HepG2 (cell line): ENCODE measurements at regions not wholly inside any gene's neighbourhood (a gene's known extent, or its start where the extent isn't known, plus 50 kb on each side); places are given as distances from the start of the nearest gene placed in this dataset.

ENCODE experiments used
- ATAC-seq: fragments of 200-7000 bp; cut with Tn5 transposase; 3 replicates; pipeline ENCODE4 v1.9.1; 2020; ENCODE audit warnings: mild to moderate bottlenecking, moderate library complexity
- BruUV-seq: library from RNA; stranded (reverse); fragments of 400-500 nt; replicated peaks from 2 replicates; lab custom pipeline; 2021; lab: Mats Ljungman, UMichigan
- CTCF ChIA-PET: fragments of 300-600 bp; formaldehyde crosslinking; extraction: SDS; loops from one replicate; lab custom pipeline; 2021; ENCODE audit warnings: low total read pairs, inconsistent platforms, low intra/inter-chr PET ratio; lab: Yijun Ruan, JAX
- POLR2A ChIA-PET: fragments of 350-600 bp; sonication (Branson Sonifier 250); formaldehyde crosslinking; loops from one replicate; lab custom pipeline; 2020; ENCODE audit warnings: antibody characterized with exemption, inconsistent platforms; lab: Yijun Ruan, JAX
- DNase-seq: peaks from one replicate; pipeline ENCODE4 v3.0.0-alpha.2; 2015; ENCODE audit warnings: low spot score
- FAIRE-seq: peaks from 3 replicates; lab custom pipeline; 2011; peaks lifted over from hg19 to GRCh38; lab: Jason Lieb, UNC
- H2AFZ ChIP-seq: one replicate; pipeline ENCODE4 v1.6.1; 2011; ENCODE audit warnings: low read length, inconsistent platforms
- H3K27ac ChIP-seq: fragments of 300-600 bp; 3 replicates; pipeline ENCODE4 v1.8.0; 2011; ENCODE audit warnings: mixed run types, mild to moderate bottlenecking, mixed read lengths, low read length, inconsistent platforms; ENCODE audit not compliant: insufficient read depth; ENCODE audit errors: extremely low read length
- H3K27me3 ChIP-seq, 2 experiments: fragments of 200-600 bp in 1 of 2; 2 replicates in 1 of 2; 3 replicates in 1 of 2; pipeline versions ENCODE4 v1.6.0 to v1.8.0; 2011; ENCODE audit warnings: low read length in 2 of 2, mild to moderate bottlenecking in 2 of 2, moderate library complexity in 2 of 2, inconsistent platforms in 1 of 2; ENCODE audit not compliant: insufficient read depth in 2 of 2, control insufficient read depth in 1 of 2
- H3K36me3 ChIP-seq, 2 experiments: fragments of 200-600 bp in 1 of 2; replicated peaks in 1 of 2; 2 replicates in 1 of 2; 3 replicates in 1 of 2; pipeline versions ENCODE4 v1.5.1 to v1.8.0; 2011; ENCODE audit warnings: low read length in 2 of 2, inconsistent platforms in 1 of 2; ENCODE audit not compliant: insufficient read depth in 2 of 2, control insufficient read depth in 1 of 2
- H3K4me1 ChIP-seq: 2 replicates; pipeline ENCODE4 v1.5.1; 2012; ENCODE audit warnings: low read length, inconsistent platforms; ENCODE audit not compliant: insufficient read depth
- H3K4me2 ChIP-seq: 2 replicates; pipeline ENCODE4 v1.6.0; 2011; ENCODE audit warnings: low read depth, low read length, inconsistent platforms
- H3K4me3 ChIP-seq, 3 experiments: fragments of 200-600 bp in 1 of 3; sonication (generic), shearing (Covaris generic) in 1 of 3; replicated peaks in 1 of 3; 2 replicates each; pipeline ENCODE4 v1.5.1; 2011 to 2016; ENCODE audit warnings: low read length in 3 of 3, inconsistent platforms in 2 of 3, low read depth in 2 of 3, mild to moderate bottlenecking in 2 of 3, control low read depth in 1 of 3, mixed read lengths in 1 of 3; ENCODE audit not compliant: insufficient read depth in 1 of 3
- H3K79me2 ChIP-seq: one replicate; pipeline ENCODE4 v1.6.1; 2011; ENCODE audit warnings: low read length, inconsistent platforms; ENCODE audit not compliant: insufficient read depth
- H3K9ac ChIP-seq: 2 replicates; pipeline ENCODE4 v1.6.0; 2011; ENCODE audit warnings: mild to moderate bottlenecking, low read depth, low read length, inconsistent platforms; ENCODE audit not compliant: insufficient read depth
- H3K9me3 ChIP-seq: 2 replicates; pipeline ENCODE4 v1.5.1; 2012; ENCODE audit warnings: mild to moderate bottlenecking, low read length
- H4K20me1 ChIP-seq: 2 replicates; pipeline ENCODE4 v1.6.0; 2011; ENCODE audit warnings: inconsistent platforms, mild to moderate bottlenecking, low read length, moderate library complexity; ENCODE audit not compliant: insufficient read depth
- ATF2 ChIP-seq: sonication (generic); formaldehyde crosslinking; IDR thresholded peaks from 2 replicates; pipeline ENCODE4 v1.4.0; 2020; ENCODE audit warnings: missing genetic modification reagents
- CHD2 ChIP-seq: IDR thresholded peaks from 2 replicates; pipeline ENCODE4 v1.6.1; 2011; ENCODE audit warnings: low read depth, low read length, improper control_type of control experiment
- EHMT2 ChIP-seq: fragments of 200-600 bp; sonication (generic); IDR thresholded peaks from 2 replicates; pipeline ENCODE4 v1.7.0; 2017; ENCODE audit warnings: antibody characterized with exemption, low read depth, low read length, borderline replicate concordance
- NFAT5 ChIP-seq: sonication (generic); formaldehyde crosslinking; IDR thresholded peaks from 2 replicates; pipeline ENCODE4 v1.4.0; 2020; ENCODE audit warnings: missing genetic modification reagents
- NFKB2 ChIP-seq: sonication (generic); formaldehyde crosslinking; IDR thresholded peaks from 2 replicates; pipeline ENCODE4 v1.4.0; 2020; ENCODE audit warnings: missing genetic modification reagents, borderline replicate concordance
- PBX3 ChIP-seq: sonication (generic); formaldehyde crosslinking; IDR thresholded peaks from 2 replicates; pipeline ENCODE4 v1.8.1; 2023; ENCODE audit warnings: missing genetic modification reagents, inconsistent platforms, borderline replicate concordance
- SCMH1 ChIP-seq: sonication (generic); formaldehyde crosslinking; IDR thresholded peaks from 2 replicates; pipeline ENCODE4 v1.9.0; 2021; ENCODE audit warnings: missing genetic modification reagents, mild to moderate bottlenecking, borderline replicate concordance
- SNAPC2 ChIP-seq: sonication (generic); formaldehyde crosslinking; IDR thresholded peaks from 2 replicates; pipeline ENCODE4 v1.8.1; 2022; ENCODE audit warnings: mild to moderate bottlenecking, missing genetic modification reagents
- TCF7 ChIP-seq: sonication (generic); IDR thresholded peaks from 2 replicates; pipeline ENCODE4 v1.6.1; 2016; ENCODE audit warnings: antibody characterized with exemption, low read depth
- ZNF234 ChIP-seq: sonication (generic); formaldehyde crosslinking; conservative IDR thresholded peaks from 2 replicates; pipeline ENCODE4 v1.5.1; 2020; ENCODE audit warnings: mild to moderate bottlenecking, missing genetic modification reagents
- ZNF414 ChIP-seq: sonication (generic); formaldehyde crosslinking; IDR thresholded peaks from 2 replicates; pipeline ENCODE4 v1.5.0; 2020; ENCODE audit warnings: missing genetic modification reagents
- ZNF484 ChIP-seq: sonication (generic); formaldehyde crosslinking; IDR thresholded peaks from 2 replicates; pipeline ENCODE4 v1.5.1; 2020; ENCODE audit warnings: mild to moderate bottlenecking, low read depth, missing genetic modification reagents, borderline replicate concordance
- ZNF496 ChIP-seq: sonication (generic); formaldehyde crosslinking; IDR thresholded peaks from 2 replicates; pipeline ENCODE4 v1.8.1; 2023; ENCODE audit warnings: mild to moderate bottlenecking, moderate library complexity, missing genetic modification reagents; ENCODE audit not compliant: insufficient replicate concordance
- ZNF629 ChIP-seq: sonication (generic); formaldehyde crosslinking; conservative IDR thresholded peaks from 2 replicates; pipeline ENCODE4 v1.5.0; 2020; ENCODE audit warnings: missing genetic modification reagents
- WGBS: methylation state at CpG from one replicate; pipeline ENCODE4 v1.1.6; 2017; ENCODE audit warnings: low lambda C conversion rate; 5-methylcytosine and 5-hydroxymethylcytosine counted together
- in situ Hi-C: cut with HindIII; loops from 2 replicates; pipeline ENCODE4 v1.10.0; 2017; ENCODE audit warnings: low pct_unique_long_range_greater_than_20kb; ENCODE audit not compliant: extremely low pct_ligation_motif_present
- intact Hi-C: fragments of 100-400 bp; cut with micrococcal nuclease; formaldehyde crosslinking; loops from one replicate; pipeline ENCODE4 v1.10.0; 2022; ENCODE audit not compliant: unreplicated experiment

- TF ChIP-seq ATF2 (CRISPR knock-in tag), result no peak
Observed at GRCh38 chr1:222073307-222073995, 331.6 kb upstream of the DUSP10 start (continued).

GRCh38 chr1:222071387-222071786 lies 329.5 kb upstream of the DUSP10 start:
- H3K27ac ChIP-seq, result no peak overlapping the region
- peaks cover 18% of the 10 kb centered on the region for H3K9me3 ChIP-seq
- H3K4me1 ChIP-seq, result peaks cover 21% of the 10 kb centered on the region; the same call in 1 of the 2 replicates
- no peaks in the 10 kb centered on the region for H4K20me1 ChIP-seq
- no peak for ATAC-seq
- no peaks in the 10 kb centered on the region for H3K79me2 ChIP-seq
- ChIA-PET POLR2A (interaction anchor here (2.0 kb wide), 1 partner anchor 9 kb away, joined by 5 read pairs; no protein-coding TSS in a partner anchor), CTCF (no interaction called here)
- no peak overlapping the region for H3K4me2 ChIP-seq
- H3K27me3 ChIP-seq, result no peaks in the 10 kb centered on the region
- no peak overlapping the region for H3K4me3 ChIP-seq
- no TSS peak for BruUV-seq
- WGBS, result 40% methylated on average over 5 of the region's 5 CpGs
- H3K36me3 ChIP-seq, result no peaks in the 10 kb centered on the region
- no peak overlapping the region for H2AFZ ChIP-seq
- DNase-seq, result no peak
- no peak for FAIRE-seq
- in situ Hi-C loops (no loop called here), intact Hi-C loops (no loop called here)
- no peak overlapping the region for H3K9ac ChIP-seq
- TF ChIP-seq SCMH1 (CRISPR knock-in tag), result no peak
- TF ChIP-seq NFAT5 (CRISPR knock-in tag), result no peak
- no peak for TF ChIP-seq EHMT2
- TF ChIP-seq ZNF496, result no peak
- TF ChIP-seq ZNF484, result no peak
- no peak for TF ChIP-seq ZNF234 (CRISPR knock-in tag)
- no peak for TF ChIP-seq NFKB2 (CRISPR knock-in tag)
- no peak for TF ChIP-seq SNAPC2 (CRISPR knock-in tag)
- TF ChIP-seq PBX3 (CRISPR knock-in tag), result no peak
- no peak for TF ChIP-seq ZNF414
- TF ChIP-seq ZNF629, result no peak
- TF ChIP-seq CHD2, result no peak
- no peak for TF ChIP-seq TCF7
